ENCODE measurements at regions not wholly inside any gene's neighbourhood (a gene's known extent, or its start where the extent isn't known, plus 50 kb on each side); places are given as distances from the start of the nearest gene placed in this dataset.

- no peak for TF ChIP-seq EZH2phosphoT487 (IDR thresholded peaks at IDR 0.05)
- TF ChIP-seq EZH2 (IDR thresholded peaks at IDR 0.05): no peak
These were observed 454.1 kb downstream of the PDGFC start for GRCh38 chr4:156517546-156517945.

Data from neural progenitor cell (in vitro differentiated cells).